Breast epithelium (tissue), 3 donors: ENCODE measurements at regions not wholly inside any gene's neighbourhood (a gene's known extent, or its start where the extent isn't known, plus 50 kb on each side); places are given as distances from the start of the nearest gene placed in this dataset.

Experiments
- CTCF ChIP-seq, 3 donors: fragments of 450-650 bp; IDR thresholded peaks; one replicate each; pipeline ENCODE4 v1.5.1; 2016 to 2017; ENCODE audit warnings: antibody characterized with exemption in 3 of 3, mild to moderate bottlenecking in 3 of 3, moderate library complexity in 3 of 3
- POLR2A ChIP-seq: fragments of 450-650 bp; IDR thresholded peaks from one replicate; pipeline ENCODE4 v1.6.1; 2016; ENCODE audit warnings: antibody characterized with exemption, mild to moderate bottlenecking, moderate library complexity

- TF ChIP-seq CTCF (IDR thresholded peaks at IDR 0.05) (no peak), POLR2A (no peak)
Observed at GRCh38 chr12:127334912-127335644, 931.9 kb upstream of the TMEM132C start.
